Activated naive CD4-positive, alpha-beta T cell treated with Interleukin-2 at 50 U/mL for 16 hours (primary cell): ENCODE measurements at regions not wholly inside any gene's neighbourhood (a gene's known extent, or its start where the extent isn't known, plus 50 kb on each side); places are given as distances from the start of the nearest gene placed in this dataset.

Source experiments
- DNase-seq: peaks from one replicate; pipeline ENCODE4 v3.0.0-alpha.2; 2020

DNA sequence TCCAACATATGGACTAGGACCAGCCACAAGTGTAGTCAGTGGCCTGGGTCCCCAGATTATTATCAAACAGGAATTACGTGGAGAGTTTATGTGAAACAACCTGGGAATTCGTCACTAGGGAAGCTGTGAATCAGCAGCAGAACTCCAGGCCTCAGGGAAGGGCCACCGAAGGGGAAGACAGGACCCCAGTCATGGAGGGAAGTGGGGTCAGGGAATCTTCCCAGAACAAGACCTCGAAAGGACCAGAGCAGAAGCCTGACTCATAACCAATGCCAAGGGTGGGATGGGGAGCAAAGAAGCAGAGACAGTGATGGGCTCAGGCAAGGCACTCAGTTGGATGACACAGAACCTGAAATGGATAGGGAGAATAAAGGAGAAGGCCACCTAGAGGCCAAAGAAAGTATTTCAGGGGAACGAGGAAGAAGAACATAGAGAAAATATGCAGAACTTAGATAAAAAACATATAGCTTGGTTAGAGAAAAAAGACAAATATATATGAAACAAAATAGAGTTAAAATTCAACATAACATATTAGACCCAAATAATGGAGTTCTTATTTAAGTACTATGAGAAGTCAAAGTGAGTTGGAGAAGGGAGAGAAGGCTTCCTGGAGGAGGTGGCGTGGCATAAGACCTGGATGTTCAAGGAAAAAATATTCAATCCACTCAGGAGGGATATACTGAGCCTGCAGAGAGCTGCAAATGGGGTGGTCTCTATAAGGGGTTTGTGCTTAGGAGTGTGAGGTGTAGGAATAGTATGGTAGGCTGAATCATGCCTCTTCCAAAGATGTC is 66.7 kb upstream of the CAST start:
- no peak for DNase-seq

DNA sequence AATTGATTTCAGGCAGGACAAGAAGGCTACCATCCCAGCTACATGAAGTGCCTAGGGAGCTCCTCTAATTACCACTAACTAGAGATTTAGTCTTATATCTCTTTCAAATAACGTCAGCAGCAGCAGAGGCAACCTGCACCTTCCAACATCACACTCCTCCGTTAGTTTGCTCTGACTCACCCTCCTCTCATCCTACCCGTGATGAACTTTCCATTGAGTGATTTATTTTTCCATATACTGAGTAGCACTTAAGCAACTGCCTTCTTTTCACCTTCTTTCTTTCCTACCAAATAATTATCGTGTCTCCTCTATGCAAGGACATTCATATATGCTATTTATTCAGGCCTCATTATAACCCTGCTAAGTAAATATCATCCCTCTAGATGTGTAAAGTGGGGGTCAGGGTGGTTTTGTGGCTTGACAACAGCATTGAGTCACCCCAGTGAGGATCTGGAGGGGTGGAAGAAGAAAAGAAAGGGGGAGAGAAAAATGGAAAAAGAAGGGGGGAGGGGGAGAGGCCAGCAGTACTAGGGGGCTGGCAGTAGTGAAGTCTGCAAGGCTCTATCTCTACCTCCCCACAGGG is 64.6 kb upstream of the CAST start:
- no peak for DNase-seq

DNA sequence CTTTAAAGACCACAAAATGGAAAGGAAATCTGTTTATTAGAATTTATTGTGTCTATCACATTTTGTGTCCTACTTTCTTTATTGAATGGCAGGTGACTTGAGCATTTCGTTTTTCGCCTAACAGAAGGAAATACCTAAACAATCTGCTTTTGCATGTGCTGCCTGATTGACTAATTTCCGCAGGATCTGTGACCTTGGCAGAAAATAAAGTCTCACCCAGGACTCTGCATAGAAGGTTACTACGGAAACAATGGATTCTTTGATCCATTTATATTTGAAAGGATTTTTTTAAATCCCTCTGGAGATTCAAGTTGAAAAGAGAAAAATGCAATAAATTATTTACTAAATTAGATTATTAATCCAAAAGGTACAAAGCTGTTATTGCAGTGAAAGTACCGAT is 61.0 kb upstream of the CAST start:
- no peak for DNase-seq

DNA sequence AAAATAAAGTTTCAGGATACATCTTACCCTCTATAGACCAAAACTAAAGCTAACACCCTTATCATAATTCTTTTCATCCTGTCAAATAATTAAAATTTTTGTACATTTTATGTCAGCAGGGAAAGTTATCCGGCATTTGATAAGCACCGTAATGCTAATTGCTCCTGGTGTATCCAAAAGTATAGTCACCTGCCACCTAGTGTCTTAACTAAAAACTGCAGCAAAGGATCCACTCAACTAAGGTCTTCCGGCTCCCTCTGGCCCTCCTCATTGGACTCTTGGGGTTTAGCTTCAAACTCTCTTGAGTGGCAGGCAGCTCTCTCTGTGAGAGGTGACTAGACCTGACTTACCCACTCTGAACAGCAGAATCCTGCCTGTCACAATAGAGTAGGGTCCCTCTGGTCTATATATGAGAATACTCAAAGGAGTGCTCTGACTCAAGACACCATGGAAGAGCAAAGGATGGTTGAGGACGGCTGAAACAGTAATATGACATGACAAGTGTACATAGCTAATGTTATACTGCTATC is 60.4 kb upstream of the CAST start:
- peak; percentile 38 for DNase-seq

DNA sequence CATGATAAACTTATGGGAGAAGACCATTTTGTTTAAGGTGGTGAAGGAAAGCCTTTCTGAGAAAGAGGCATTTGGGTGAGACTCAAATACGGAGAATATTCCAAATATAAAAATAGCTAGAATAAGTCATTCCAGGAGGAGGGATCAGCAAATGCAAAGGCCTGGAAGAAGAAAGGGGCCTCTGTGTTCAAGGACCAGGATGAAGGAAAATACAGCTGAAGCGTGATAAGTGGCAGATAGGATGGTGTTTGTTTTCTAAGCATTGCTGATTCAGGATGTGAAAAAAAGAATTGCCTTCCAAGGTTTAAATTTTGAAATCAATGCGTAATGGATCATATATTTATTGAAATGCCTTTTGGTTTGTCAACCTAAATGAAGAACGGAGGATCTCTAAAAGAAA is 59.4 kb upstream of the CAST start:
- DNase-seq, result no peak

DNA sequence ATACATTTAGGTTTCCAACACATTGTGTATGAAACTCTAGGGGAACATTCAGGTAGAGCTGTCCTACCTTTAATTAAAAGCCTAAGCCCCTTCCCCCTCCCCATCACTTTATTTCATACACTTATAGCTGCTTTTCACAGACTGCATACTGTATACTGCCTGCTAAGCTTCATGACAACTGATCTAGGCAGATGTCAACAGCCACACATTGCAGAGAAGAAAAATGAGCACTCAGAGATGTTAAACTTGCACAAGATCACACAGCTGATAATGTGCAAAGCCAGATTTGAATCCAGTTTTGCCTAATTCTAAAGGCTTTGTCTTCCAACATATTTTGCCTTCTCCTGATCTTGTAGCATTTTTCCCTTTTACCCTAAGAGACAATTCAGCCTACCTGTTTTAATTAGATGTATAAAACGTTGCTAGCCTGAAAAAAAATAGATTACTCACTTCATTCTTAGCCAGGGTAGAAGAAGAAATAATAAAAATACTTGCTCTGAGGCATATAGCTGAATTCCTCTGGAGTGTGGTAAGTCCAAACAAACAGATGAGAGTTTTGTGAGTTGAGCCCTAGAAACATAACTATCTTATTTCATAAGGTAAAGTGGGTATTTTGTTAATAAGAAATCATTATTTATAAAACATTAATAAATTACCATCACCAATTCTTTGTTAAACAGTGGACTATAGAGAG is 56.9 kb upstream of the CAST start:
- no peak for DNase-seq

DNA sequence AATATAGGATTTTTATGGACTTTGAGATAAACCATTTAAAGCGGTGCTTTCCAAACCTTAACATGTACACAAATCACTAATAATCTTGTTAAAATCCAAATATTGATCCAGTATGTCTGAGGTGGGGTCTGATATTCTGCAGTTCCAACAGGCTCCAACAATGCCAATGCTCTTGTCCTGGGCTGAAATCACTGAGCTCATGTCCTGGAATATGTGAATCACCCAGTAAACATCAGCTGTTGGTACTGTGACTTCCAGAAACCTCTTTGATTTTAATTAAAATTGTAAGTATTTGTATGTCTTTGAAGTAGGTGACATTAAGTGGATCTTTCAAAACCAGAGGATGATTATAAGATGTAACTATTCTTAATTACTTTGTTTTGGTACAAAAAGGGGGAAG is 52.8 kb upstream of the CAST start:
- DNase-seq, result no peak

DNA sequence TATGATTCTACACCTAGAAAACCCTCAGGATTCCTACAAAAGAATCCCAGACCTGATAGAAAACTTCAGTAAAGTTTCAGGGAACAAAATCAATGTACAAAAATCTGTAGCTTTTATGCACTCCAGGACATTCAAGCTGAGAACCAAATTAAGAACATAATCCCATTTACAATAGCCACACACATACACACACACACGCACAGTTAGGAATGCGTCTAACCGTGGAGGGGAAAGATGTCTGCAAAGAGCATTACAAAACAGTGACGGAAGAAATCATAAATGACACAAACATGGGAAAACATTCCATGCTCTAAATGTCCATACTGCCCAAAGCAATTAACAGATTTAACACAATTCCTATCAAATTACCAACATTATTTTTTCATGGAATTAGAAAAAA is 51.4 kb upstream of the CAST start:
- no peak for DNase-seq

DNA sequence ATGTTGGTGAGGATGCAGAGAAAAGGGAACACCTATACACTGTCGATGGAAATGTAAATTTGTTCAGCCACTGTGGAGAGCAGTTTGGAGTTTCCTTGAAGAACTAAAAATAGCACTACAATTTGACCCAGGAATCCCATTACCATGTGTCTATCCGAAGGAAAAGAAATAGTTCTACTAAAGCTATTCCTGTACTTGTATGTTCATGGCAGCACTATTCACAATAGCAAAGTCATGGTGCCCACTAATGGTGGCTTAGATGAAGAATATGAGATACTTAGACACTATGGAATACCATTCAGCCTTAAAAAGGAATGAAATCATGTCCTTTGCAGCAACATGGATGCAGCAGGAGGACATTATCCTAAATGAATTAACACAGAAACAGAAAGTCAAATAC is 50.2 kb upstream of the CAST start:
- no peak for DNase-seq
